ENCODE measurements at regions not wholly inside any gene's neighbourhood (a gene's known extent, or its start where the extent isn't known, plus 50 kb on each side); places are given as distances from the start of the nearest gene placed in this dataset.

DNA sequence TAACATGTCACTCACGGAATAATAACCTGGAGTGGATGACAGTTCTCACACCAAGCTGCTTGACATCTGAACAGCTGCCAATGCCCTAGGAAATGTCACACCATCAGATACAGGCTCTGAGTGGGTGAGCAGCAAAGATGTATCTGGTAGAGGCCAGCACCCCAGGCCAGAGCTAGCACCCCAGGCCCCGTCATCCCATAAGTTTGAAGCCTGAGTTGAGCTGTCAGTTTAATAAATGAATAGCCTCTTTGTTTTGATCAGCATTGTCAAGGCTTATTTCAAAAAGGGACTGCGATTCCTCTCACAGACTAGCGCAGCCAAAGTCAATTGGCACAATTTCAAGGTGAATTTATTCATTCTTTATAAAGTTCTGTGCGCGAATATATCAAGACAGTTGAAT, 1327.1 kb downstream of the MAT2B start:
- no peak for DNase-seq (ENCODE audit: low spot score)

DNA sequence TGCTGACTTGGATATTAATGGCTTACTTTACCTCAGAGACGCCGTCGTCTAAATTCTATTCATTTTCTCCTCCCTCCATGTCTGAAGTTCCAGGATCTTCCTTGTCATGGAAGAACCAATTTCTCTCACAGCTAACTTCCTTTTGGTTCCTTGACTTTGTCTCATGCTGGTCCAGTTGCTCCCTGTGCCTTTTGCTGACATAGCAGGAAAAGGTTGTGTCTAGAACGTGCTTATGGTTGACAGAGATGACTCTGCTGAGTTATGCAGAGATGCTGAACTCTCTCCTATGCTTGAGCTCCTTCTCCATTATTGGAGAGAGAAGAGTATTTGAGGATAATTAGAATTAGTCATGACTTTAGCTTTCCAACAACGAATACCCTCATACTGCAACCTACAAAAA, 1338.9 kb downstream of the MAT2B start:
- no peak for DNase-seq (ENCODE audit: low spot score)

DNA sequence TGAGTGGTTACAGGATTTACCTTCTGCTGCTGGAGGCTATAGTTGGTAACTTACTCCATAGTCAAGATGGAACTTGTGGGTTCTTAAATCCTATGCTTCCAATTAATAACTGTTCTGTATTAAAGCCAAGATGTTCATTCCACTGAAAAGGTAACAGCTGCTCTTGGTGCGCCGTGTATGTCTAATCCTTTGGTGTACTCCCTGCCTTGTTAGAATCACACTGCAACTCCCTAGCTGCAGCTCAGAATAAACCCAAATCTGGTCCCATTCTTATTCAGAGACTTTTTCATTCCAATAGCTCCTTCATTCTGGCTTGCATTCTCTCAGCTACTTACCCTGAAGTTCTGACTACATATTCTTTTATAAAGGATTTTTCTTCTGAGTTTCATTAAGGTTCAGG, 1355.5 kb downstream of the MAT2B start:
- no peak for DNase-seq (ENCODE audit: low spot score)

DNA sequence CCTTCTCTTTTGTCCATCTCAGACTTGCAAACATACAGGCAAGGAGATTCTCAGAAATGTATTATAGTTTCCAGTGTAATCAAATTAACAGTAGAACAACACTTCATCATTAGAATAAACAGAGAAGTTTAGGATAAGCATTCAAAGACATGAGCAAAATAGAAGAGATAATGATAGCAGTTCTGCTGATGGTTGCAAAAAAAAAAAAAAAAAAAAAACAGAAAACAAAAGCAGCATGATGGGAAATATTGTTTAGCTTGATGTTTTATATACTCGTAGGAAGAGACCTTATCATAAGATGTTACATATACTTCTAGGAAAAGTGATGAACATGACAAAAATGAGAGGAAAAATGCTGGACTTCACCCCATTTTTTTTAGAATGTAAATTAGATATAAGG, 1356.2 kb downstream of the MAT2B start:
- DNase-seq (ENCODE audit: low spot score): no peak

DNA sequence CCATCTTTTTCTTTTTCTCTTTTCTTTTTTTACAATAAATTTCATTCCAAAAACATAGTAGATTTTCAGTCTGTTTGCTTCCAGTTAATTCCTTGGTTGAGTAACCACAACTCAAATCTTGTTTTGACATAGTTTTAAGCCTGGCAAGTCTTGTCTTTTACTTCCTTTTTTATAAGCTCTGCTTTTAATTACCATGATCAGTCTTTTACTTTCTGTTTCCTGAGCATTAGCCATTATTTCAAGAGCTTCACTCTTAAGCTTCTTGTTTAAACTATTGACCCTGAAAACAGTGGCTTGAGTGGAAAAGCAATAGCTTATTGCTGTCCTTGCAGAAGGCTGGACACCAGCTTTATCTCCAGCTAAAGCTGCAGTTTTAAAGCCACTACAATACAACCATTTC, 1363.3 kb downstream of the MAT2B start:
- DNase-seq (ENCODE audit: low spot score): no peak

DNA sequence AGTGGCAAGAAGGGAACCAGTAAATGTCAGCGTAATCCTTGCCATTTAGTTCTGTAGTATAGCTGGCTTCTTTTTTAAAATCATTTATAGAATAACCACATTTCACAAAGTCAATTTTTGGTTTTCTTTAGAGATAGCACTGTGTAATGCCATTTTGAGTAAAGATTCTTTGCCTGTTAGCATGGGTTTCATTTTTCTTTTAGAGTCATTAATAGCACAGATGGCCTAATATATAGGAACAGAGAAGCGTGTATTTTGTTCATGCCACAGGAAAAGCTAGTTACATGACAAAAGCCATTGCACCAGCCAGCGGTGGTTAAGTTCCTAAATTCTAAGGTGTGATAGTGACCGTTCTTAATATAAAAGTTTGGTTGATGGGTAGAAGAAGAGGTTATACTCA, 1363.9 kb downstream of the MAT2B start:
- DNase-seq (ENCODE audit: low spot score): no peak

DNA sequence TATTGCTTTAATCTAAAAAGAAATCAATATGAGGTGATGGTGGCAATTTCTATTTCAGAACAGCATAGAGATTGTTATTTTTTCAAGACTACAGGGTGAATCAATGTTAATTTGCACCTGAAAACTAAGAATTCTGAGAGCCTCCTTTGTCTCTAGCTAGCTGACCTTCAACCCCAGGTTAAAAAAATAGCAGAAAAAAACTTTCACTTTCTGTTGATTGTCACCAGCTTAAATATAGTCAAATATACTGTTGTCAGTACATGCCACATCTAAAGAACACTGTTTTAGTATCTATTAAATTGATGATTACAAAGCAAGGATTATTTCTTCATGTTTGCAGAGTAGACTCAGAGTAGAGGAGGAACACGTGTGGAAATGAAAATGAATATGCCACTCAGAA, 1371.4 kb downstream of the MAT2B start:
- DNase-seq (ENCODE audit: low spot score): no peak

DNA sequence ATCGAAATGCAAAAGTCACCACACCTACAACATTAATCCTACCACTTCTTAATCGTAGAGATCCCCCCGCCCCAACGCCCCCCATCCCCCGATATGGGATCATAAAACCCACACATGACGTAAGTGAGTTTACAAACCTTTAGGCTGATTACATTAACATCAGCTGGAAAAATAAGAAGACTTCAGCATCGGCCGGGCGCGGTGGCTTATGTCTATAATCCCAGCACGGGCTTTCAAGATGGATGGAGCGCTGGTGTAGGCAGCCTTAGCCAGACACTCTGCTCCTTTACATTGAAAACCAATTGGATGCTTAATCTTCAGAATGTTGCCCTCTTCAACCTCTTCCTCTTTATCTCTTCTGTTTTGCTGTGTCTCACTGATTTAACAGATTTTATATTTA, 1376.0 kb downstream of the MAT2B start:
- no peak for DNase-seq (ENCODE audit: low spot score)

DNA sequence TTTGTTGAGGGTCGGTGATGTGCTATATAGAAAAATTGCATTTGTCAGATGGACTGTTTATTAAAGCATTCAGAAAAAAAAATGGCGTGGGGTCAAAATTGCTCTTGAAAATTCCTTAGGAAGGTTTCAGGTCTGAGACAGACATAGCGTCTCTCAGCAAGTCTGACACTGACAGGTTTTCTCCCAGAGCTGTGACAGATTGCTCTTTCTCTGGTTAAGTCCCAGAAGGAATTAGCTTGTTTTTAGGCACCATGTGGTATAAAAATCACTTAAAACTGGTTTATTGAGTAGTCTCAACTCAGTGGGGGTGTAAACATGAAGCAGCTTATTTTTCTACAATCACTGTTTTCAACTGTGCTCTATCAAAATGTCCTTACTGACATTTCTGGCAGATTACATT, 1379.8 kb downstream of the MAT2B start:
- DNase-seq (ENCODE audit: low spot score): no peak

DNA sequence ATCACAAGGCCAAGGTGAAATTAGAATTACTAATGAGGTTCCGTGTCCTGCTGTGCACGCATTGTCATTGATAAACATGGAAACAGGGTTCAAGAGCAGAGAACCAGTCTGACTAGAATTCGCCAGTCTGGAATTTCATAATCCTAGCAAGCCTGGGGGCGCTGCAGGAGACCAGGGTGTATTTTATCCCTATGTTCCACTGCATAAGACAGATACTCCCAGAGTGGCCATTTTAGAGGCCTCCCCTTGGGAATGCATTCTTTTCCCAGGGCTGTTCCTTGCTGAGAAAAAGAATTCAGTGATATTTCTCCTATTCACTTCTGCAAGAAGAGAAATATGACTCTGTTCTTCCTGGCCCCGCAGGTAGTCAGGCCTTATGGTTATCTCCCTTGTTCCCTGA, 1387.7 kb downstream of the MAT2B start:
- no peak for DNase-seq (ENCODE audit: low spot score)

DNA sequence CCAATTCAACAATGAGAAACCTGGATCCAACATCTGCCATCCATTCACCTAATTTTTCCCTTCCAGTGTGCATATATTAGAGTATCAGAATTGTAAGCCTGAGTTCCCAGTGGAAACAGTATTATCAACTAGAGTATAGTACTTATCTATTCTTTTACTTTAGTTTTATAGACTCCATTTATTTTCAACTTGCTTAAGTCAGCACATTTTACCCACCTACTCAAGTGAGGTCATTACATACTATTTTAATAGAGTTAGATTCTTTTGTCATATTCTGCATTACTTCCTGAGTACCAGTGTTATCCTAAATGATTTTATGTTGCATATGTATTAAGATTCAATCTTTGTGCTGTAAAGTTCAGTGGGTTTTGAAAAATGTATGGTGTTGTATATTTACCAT, 1393.3 kb downstream of the MAT2B start:
- no peak for DNase-seq (ENCODE audit: low spot score)

DNA sequence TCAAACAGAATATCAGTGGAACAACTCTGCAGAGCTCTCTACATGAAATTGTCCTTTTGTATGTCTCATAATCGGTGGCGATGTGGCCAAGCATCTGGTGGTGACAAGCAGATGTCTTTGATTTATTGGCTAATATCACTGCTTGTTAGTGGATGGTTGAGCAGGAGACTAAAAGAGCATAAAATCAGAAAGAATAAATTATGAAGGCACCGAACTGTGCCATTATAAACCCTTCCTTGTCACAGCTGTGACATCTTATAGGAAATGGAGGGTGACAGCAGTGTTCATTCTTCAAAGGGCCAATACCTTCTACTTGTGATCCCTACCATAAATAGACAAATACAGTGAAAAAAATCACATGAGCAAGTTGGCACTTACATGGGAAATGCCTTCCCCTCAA, 1404.3 kb downstream of the MAT2B start:
- no peak for DNase-seq (ENCODE audit: low spot score)

DNA sequence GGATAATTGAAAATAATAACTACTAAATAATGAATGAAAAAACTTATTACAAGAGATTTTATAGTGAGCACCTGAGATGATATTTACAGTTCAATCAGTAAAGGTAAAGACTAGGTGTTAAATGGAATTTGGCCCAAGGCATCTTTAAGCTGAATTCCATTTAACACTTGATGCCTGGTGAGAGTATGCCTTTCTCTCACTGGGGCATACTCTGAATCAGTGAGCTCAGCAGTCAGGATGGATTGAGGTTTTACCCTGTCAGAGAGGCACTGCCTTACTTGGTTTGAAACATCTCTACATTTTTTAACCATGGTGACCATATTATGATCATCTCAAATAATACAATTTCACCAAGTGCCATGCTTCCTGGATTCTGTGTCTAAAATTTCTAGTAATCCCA, 1416.3 kb downstream of the MAT2B start:
- DNase-seq (ENCODE audit: low spot score): no peak

DNA sequence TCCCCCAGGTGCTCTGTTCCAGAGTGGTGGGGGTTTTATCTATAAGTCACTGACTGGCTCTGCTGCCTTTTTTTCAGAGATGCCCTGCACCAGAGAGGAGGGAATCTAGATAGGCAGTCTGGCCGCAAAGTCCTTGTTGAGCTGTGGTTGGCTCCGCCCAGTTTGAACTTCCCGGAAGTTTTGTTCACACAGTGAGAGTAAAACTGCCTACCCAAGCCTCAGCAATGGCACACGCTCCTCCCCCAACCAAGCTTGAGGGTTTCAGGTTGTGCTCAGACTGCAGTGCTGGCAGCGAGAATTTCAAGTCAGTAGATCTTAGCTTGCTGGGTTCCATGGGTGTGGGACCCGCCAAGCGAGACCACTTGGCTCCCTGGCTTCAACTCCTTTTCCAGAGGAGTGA, 1428.6 kb downstream of the MAT2B start:
- DNase-seq (ENCODE audit: low spot score): no peak

DNA sequence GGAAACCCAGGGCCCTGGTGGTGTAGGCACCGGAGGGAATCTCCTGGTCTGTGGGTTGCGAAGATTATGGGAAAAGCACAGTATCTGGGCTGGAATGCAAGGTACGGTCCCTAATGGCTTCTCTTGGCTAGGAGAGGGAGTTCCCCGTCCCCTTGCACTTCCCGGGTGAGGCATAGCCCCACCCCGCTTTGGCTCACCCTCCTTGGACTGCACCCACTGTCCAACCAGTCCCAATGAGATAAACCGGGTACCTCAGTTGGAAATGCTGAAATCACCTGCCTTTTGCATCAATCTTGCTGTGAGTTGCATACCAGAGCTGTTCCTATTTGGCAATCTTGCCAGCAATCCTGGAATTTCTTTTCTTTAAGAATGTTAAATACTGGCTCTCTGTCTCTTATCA, 1429.1 kb downstream of the MAT2B start:
- no peak for DNase-seq (ENCODE audit: low spot score)

DNA sequence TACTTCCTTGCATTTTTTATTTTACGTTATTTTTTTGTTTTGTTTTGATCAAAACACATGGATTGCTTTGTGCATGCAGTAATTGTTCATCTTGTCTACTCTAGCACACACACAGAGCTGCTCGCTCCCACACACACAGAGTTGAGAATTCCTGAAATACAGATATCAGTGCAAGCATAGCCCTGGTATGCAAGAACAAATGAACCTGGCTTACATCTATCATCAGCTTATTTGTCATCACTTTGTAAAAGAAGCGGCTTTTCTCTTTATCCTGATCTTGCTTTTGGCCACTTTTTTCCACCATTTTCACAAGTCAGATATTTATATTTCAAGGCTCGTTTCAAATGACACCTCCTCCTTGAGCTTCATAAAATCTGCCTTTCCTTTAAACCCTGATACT, 1435.7 kb downstream of the MAT2B start:
- no peak for DNase-seq (ENCODE audit: low spot score)

DNA sequence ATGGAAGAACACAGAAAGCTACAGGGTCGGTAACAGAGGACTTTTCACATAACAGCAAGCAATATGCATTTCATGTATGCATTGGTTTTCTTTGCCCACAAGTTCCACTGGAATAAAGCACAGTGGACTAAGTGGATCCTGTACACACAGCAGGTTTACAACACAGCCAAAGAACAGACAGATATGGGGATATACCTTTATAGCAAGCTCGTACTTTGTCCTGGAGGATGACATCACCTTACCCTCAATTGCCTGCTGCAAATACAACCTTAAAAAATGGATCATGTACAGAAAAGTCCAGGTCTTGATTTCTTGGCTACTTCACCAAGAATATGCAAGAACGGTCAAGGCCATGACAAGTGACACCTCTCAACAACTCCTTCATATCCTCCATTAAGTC, 1445.5 kb downstream of the MAT2B start:
- DNase-seq (ENCODE audit: low spot score): no peak

DNA sequence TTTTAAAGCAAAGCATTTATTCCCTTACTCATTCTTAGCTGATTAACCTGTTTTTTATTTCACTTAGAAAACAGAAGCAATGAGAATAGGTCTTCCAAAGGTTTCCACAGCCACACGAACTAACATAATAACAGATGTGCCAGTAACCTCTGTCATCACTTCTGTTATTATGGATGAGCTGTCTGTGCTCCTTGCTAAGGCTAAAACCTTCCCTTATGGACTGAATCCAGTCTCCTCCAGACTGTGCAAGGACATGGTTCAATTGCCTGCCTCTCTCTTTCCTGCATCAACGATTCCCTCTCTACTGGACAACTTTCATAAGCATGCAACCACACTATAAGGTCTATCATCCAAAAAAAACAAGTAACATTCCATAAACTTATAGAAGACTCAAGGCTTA, 1446.2 kb downstream of the MAT2B start:
- no peak for DNase-seq (ENCODE audit: low spot score)

DNA sequence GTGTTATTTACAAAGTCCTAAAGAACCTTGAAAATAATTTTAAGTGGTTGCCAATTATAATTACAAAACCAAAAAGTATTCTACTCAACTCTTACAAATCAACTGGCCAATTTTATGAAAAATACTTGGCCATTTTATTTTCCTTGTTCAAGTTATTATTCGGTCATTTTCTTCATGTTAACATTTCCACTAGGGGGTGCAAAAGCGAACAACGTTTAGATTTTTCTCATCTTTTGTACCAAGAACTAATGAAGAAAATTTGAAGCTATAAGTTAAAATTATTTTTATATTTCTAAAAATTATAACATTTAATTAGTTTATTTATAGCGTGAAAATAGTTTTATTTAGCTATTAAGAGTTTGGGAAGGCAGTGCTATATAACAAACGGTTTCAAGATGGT, 1453.3 kb downstream of the MAT2B start:
- DNase-seq (ENCODE audit: low spot score): no peak

DNA sequence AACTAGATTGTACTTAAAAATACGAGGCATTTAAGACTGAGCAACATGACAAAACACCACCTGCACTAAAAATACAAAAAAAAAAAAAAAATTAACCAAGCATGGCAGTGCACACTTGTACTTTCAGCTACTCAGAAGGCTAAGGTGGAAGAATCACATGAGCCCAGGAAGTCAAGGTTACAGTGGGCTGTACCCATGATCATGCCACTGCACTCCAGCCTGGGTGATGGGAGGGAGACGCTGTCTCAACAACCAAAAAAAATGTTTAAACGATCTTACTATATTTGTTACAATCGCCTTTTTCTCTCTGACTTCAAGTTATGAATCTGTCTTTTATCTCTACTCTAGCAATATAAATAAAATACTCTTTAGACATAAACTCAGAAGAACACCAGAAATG, 1454.3 kb downstream of the MAT2B start:
- no peak for DNase-seq (ENCODE audit: low spot score)

DNA sequence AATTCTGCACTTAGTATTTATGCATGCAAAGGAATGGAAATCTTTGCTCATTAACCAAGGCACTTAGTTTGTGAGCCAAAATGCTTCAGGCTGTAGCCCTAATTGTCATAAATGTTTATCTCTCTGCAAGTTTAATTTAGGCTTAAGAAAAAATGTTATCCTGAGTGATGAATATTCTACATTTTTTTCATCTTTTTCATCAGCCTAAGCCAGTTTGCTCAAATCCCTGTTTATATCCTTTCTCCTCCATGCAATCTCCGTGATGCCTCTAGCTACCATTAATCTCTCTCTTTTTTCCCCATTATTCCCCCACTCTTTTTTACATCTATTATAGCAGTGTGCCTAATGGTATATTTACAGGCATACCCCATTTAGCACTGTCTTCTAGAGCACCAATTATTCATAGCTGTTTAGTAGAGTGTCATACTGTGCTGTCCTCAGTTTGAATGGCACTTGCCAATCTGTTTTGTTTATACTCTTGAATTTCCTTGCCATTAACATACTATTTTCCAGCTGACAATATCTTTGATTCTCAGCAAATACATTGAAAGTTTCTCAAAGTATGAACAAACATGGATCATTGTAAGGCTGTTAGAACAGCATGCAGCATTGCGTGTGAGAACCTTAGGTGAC, 1457.0 kb downstream of the MAT2B start:
- no peak for DNase-seq (ENCODE audit: low spot score)

DNA sequence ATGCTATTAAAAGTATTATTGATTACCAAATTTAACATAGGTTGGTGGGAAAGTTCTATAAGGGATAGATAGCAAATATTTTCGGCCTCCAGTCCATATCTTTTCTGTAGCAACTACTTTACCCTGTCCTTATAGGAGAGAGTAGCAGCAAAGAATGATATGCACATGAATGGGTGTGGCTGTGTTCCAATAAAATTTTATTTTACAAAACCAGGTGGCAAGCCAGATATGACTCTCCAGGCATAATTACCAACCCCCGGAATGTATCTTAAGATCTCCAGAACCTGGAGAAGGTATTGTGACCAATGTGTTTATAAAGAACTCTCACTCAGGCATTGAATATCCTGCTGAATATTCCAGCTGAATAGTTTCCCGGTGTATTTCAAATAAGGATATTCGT, 1461.2 kb downstream of the MAT2B start:
- no peak for DNase-seq (ENCODE audit: low spot score)

DNA sequence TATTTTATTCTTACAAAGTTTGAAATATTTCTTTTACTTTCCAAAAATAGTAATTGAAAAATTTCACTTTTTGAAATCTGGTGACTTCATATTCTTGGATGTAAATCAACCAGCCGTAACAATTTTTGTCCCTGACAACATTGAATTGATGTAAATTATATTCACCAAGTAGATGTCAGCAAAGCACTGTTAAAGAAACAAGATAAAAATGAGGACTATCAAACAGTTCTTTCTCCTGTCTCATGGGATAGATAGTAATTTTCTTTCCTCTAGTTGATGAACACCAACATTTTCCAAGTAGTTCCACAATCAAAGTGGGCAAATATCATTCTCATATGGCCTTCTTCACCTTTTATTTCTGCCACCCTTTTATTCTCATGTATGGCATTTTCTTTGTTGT, 1461.9 kb downstream of the MAT2B start:
- DNase-seq (ENCODE audit: low spot score): no peak

DNA sequence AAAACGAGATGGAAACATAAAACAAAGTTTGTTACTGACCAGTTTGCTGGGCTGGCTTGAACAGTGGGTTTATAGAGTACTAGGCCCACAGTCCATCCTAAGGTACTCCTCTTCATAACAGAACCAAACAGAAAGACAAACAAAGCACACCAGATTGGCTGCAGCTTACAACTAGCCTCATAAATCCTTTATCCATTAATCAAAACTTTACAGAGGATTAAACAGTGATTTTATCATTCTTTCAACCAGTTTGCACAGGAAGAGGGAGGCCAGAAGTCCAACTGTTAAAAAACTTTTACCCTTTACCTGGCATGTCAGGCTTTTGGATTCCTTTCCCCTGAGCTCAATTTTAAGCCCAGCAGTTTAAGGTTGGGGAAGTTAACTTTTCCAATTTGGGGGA, 1467.6 kb downstream of the MAT2B start:
- no peak for DNase-seq (ENCODE audit: low spot score)

DNA sequence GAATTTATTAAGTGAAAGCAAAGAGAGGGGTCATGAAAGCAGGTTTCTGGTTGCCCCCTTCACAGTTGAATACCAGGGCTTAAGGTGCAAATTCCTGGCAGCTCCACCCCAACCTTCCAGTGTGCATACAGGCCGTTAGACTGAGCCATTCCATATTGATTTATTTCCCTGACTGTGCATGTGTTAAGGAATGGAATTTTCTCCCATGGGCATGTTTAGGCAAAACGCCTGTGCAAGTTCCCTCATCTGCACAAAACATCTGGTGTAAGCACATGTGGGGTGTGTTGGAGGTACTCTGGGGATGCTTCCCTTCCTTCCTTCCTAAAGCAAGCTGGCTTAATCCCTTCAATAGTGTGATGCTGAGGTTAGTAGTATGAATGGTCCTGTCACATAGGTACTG, 1470.6 kb downstream of the MAT2B start:
- DNase-seq (ENCODE audit: low spot score): no peak

Data from hepatic stellate cell (primary cell).